Middle frontal gyrus (tissue), 1 donor: ENCODE measurements at regions not wholly inside any gene's neighbourhood (a gene's known extent, or its start where the extent isn't known, plus 50 kb on each side); places are given as distances from the start of the nearest gene placed in this dataset.

Source experiments
- DNase-seq: peaks from one replicate; pipeline ENCODE4 v3.0.0-alpha.2; 2015; ENCODE audit warnings: low spot score; ENCODE audit errors: extremely low spot score

DNA sequence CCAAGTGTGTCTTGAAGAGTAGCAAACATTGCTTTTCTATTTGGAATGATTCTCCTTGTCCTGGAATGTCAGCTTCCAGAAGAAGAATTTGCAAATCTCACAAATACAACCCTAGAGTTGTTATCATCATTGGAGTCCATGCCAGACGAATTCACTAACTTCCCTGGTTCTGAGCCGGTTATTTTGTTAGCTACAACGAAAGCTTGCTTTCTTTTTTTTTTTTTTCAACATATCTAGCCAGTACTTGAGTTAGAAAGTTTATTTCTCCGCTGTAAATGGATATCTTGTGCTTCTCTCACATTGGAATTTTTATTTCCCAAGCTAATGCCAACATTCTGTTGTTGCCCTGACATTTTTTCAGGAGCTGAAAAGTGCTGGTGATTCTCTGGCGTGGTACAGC, 138.1 kb upstream of the POM121L12 start:
- DNase-seq = no peak

DNA sequence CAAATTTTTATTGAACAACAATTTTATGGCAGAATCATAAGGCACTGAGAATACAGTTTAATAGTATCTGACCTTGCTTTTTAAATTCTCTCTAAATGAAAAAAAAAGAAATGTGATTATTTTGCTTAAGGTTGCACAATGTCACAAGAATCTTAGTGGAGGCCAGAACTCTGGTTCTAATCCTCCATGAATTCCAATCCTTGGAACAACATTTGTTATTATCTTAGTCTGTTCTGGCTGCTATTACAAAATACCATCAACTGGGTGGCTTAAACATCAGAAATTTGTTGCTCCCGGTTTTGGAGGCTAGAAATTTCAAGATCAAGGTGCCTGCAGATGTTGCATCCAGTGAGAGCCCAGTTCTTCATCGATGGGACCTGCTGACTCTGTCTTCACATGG, 158.2 kb upstream of the POM121L12 start:
- no peak for DNase-seq

DNA sequence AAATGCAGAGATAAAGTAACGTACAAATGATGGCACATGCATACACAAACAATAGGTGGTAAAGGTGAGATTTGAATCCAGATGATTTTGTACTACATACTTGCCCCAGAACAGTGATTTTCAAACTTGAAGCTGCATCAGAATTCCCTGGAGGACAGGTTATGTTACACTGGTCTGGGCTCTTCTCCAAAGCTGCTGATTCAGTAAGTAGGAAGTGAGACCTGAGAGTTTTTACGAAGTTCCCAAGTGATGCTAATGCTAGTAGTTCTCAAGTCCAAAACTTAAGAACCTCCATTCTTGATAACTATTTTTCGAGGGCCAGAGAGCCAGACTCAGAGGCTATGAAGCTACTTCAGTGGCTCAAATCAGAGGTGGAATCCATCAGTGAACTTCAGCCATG, 159.0 kb upstream of the POM121L12 start:
- DNase-seq = no peak

GRCh38 chr7:52863652-52864051, 171.8 kb upstream of the POM121L12 start:
- DNase-seq = no peak

DNA sequence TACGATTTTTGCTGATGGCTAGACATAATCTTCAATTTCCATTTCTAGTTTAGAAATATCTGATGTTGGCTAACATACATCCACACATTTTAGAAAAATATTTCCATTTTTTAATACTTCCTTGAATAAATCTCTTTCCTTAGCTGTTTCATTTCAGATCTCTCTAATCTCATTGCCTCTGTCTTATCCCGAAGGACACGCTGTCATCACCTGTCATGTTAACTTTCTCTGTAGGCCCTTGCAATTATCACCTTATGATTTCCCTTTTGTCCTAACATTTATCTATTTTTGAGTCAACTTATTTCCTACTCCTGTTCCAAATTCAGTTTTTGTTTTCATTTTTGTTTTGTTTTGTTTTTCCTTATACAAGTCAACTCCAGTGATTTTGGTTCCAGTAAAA, 173.1 kb upstream of the POM121L12 start:
- no peak for DNase-seq

- DNase-seq = no peak
Measured at GRCh38 chr7:52857367-52857766, 178.1 kb upstream of the POM121L12 start.

GRCh38 chr7:52854681-52855080, 180.8 kb upstream of the POM121L12 start:
- DNase-seq = no peak

DNA sequence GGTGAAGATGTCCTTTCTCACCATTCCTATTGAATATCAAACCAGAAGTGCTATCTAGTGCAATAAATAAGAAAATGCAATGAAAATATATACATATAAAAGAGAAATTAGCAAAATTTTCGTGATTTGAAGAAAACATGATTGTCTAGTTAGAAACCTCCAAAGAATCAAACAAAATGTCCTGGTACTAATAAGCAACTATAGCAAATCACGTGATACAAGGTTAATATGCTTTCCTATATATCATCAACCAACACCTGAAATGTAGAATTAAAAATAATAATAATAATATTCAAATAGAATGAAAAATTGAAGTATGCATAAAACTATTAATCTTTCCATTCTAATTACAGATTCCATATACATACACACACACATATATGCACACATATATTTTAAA, 183.9 kb upstream of the POM121L12 start:
- DNase-seq = no peak

- no peak for DNase-seq
Measured at GRCh38 chr7:52843436-52843835, 192.0 kb upstream of the POM121L12 start.

DNA sequence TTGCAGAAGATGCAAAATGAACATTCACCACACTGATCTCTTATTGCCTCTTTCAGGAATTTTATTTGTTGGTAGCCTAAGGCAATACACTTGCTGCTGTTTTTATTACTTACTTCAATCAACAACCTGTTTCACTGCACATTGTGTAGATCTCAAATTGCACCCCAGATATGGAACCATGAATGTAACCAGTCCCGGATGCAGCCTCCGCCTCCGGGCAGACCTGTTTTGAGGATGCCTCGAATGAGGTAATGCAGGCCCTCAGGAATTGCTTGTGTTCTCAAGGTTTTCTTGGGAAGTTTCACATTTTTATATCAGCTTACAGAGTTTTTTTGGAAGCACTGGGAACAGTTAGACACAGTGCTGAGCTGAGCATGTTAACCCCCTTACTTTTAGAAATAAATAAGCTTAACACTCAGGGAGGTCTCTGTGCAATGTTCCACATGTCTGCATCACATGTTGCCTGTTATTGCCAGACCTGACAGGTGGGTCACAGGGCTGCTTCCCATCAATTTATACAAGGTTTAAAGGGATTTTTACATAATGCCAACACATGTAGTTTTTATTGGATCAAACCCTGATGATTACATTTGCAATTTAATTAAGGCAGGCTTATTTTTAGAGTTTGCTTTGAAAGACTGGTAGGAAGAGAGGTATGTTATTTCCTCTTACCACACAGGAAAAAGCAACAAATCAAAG, 193.1 kb upstream of the POM121L12 start:
- DNase-seq = no peak

GRCh38 chr7:52838981-52839411, 196.4 kb upstream of the POM121L12 start:
- no peak for DNase-seq

DNA sequence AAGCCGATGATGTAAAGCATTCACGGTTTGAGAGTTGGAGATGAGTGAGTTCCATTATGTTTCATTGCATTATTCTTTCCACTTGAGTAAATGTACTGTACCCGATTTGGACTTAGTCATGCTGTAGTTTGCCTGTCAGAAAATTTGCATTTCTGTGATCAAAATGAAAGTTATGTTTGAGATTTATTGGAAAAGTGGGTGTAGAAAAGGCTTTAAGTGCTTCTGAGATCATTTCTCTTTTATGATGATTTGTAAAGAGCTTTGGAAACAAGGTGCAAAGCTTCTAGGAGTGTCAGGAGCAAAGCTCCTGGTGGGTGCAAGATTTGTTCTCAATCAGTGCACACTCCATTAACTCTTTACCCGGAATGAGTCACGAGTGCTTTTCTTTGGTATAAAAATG, 204.1 kb upstream of the POM121L12 start:
- DNase-seq = no peak

DNA sequence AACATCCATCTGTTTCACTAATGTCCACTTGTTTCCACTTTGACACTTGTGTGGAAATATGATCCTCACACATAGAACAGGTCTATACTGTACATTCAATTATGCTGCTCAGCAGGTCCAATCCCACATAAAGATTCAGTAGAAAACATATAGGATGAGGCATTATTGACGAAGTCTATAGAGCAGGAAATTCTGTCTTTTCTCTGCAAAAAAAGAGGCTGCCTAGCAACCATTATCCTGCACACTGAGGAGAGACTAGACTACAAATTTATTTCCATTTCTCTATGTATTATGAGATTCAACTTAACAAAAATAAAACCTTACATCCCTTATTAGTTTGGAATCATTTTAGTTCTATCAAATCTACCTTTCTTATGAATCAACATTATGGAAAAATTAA, 204.6 kb upstream of the POM121L12 start:
- no peak for DNase-seq

DNA sequence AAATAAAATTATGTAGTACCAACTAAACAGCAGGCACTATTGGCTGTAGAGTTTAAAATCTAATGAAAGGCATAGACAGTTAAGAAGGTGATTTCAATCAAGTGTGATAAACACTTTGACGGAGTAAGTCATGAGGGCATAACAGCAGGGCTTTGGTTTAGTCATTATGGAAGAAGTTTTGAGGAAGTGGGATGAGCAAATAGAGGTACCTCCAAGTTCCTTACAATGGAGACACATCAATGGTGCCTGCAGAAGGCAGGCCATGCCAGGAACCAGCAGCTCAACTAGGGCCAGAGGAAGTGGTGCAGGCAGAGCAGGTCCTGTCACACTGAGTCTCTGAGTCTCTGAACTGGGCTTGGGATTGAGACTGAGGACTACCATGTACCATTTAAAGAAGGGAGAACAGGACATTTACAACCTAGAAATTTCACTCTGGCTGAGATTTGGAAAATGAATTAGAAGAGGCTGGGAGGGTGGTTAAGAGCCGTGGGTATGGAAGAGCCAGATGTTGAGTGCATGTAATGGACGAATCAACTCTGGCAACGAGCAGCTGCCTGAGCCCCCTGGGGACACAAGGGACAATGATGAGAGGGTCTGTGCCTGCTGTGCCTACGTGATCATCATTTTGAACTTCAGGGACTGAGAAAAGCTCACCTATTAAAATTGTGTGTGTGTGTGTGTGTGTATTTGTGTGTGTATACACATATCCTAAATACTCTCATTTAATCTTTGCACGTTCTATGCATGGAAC, 208.7 kb upstream of the POM121L12 start:
- DNase-seq = no peak

- DNase-seq = no peak
Measured at GRCh38 chr7:52825611-52826010, 209.8 kb upstream of the POM121L12 start.

GRCh38 chr7:52811537-52811936, 223.9 kb upstream of the POM121L12 start:
- DNase-seq = no peak

- DNase-seq = no peak
Measured at GRCh38 chr7:52799817-52800216, 235.6 kb upstream of the POM121L12 start.

GRCh38 chr7:52797801-52798200, 237.6 kb upstream of the POM121L12 start:
- DNase-seq = no peak

GRCh38 chr7:52794621-52795020, 240.8 kb upstream of the POM121L12 start:
- no peak for DNase-seq

DNA sequence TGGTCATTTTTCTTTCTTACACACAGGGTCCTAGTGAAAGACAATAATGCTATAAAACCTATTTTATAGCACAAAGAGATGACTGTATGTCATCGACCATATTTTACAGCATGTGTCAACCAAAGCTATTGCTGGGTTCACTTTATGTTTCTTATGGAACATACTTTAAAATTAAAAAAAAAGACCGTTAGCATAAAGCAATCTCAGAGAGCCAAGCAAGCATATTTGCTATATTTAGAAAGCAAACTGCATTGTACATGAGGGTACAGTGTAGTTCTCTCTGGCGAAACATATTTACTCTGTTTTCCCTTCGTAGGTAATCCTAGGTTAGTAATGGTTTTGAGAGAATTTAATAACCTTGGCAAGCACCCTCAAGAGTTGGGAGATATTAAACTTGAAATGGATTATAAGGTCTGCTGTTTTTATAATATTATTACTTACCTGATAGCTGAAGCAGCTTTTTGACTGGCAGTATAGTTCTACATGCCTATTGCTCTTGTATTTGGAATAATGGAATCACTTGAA, 244.2 kb upstream of the POM121L12 start:
- DNase-seq = no peak

GRCh38 chr7:52786174-52786573, 249.3 kb upstream of the POM121L12 start:
- no peak for DNase-seq

DNA sequence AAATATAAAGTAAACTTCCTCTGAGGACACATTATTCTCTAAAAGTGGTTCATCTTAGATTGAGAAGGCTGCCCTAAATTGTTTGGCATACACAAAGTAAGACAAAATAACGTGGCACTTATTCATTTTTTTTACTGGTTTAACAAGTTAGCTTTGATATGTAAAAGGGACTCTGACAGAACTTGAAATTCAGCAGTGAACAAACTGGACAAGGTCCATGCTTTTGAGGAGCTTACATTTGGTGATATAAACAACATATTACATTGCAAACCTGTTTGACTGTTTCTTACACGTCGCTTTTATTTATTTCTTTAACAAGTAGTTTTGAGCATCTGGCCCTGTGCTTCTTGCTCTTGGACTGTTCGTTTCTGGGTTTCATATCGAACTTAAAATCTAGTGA, 253.1 kb upstream of the POM121L12 start:
- no peak for DNase-seq

GRCh38 chr7:52781250-52781649, 254.2 kb upstream of the POM121L12 start:
- DNase-seq = no peak
